ENCODE measurements at regions not wholly inside any gene's neighbourhood (a gene's known extent, or its start where the extent isn't known, plus 50 kb on each side); places are given as distances from the start of the nearest gene placed in this dataset.

GRCh38 chr7:17101207-17101696 lies 197.2 kb upstream of the AHR start:
- TF ChIP-seq CTCF (IDR thresholded peaks at IDR 0.05; ENCODE audit: control extremely low read depth, extremely low read depth, low read depth, missing control alignments): no peak
- ChIA-PET CTCF (no interaction called here), POLR2A (no interaction called here)
- DNase-seq (ENCODE audit: extremely low spot score): no peak

DNA sequence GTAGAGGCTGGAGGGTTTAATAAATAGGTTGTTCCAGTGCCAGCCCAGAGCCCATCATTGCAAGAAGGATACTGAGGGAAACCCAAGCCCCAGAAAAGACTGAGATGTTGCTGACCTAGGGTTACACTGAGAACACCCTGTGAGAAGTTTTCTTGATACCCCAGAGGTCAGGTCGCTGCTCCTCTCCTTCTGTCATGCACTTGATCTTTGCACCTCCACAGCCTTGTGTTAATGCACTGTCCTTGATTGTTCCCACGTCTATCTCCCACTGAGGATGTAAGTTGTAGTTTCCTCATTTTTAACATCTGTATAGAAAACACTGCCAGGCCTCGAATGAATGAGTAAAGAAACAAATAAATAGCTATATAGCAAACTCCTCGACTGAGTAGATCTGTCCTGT lies 195.3 kb upstream of the AHR start:
- ChIA-PET POLR2A (no interaction called here), CTCF (interaction anchor here (1.0 to 2.2 kb wide), 5 partner anchors 9 to 95 kb away, joined by 3 to 7 read pairs (median 3); no protein-coding TSS in a partner anchor)
- DNase-seq (ENCODE audit: extremely low spot score): no peak
- no peak for TF ChIP-seq CTCF (IDR thresholded peaks at IDR 0.05; ENCODE audit: control extremely low read depth, extremely low read depth, low read depth, missing control alignments)

- ChIA-PET POLR2A (no interaction called here), CTCF (interaction anchor here (1.0 to 2.2 kb wide), 5 partner anchors 15 to 95 kb away, joined by 3 to 7 read pairs (median 3); no protein-coding TSS in a partner anchor)
- DNase-seq (ENCODE audit: extremely low spot score): no peak
- no peak for TF ChIP-seq CTCF (IDR thresholded peaks at IDR 0.05; ENCODE audit: control extremely low read depth, extremely low read depth, low read depth, missing control alignments)
Measured at GRCh38 chr7:17103984-17104383, 194.5 kb upstream of the AHR start.

GRCh38 chr7:17104419-17104818 lies 194.0 kb upstream of the AHR start:
- POLR2A ChIA-PET: no interaction called here
- CTCF ChIA-PET: interaction anchor here (1.0 to 2.2 kb wide), 5 partner anchors 9 to 96 kb away, joined by 3 to 7 read pairs (median 4); no protein-coding TSS in a partner anchor
- no peak for TF ChIP-seq CTCF (IDR thresholded peaks at IDR 0.05; ENCODE audit: control extremely low read depth, extremely low read depth, low read depth, missing control alignments)
- DNase-seq (ENCODE audit: extremely low spot score): no peak

DNA sequence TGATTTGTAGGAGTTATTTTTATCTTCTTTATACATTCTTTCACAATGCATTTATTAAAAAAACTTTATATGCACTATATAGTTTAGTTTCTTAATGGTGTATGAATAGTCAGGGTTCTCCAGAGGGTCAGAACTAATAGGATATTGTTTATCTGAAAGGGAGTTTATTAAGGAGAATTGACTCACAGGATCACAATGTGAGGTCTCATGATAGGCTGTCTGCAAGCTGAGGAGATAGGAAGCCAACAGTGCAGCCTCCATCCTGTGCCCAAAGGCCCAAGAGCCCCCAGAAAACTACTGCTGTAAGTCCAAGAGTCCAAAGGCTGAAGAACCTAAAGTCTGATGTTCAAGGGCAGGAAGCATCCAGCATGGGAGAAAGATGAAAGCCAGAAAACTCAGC lies 192.8 kb upstream of the AHR start:
- DNase-seq (ENCODE audit: extremely low spot score): no peak
- POLR2A ChIA-PET: no interaction called here
- no peak for TF ChIP-seq CTCF (IDR thresholded peaks at IDR 0.05; ENCODE audit: control extremely low read depth, extremely low read depth, low read depth, missing control alignments)
- CTCF ChIA-PET: interaction anchor here (1.0 to 1.5 kb wide), 3 partner anchors 8 to 12 kb away, joined by 3 to 4 read pairs (median 3); no protein-coding TSS in a partner anchor

DNA sequence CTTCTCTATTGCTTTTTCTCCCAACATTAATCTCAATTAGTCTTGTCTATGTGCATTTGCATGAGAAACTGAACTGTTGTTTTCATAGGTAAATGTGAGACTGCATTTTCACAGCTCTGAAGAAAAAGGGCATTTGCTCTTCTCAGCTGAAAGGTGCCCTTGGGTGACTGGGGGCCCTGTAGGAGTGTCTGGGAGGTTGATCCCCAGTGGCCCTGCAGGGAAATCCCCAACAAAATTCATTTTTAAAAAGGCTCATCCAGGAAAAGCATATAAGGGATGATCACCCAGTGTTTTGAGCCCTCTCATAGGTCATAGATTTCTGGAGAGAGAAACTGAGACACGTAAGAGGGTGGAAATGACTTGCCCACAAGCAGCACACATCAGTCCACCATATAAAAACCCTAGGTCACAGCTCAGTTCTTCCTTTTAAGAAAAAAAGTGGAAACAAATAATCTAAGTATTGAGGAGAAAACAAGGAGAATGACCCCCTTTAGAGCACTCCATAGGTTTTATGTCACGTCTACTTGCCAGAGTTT lies 190.3 kb upstream of the AHR start:
- CTCF ChIA-PET: interaction anchor here (0.6 to 0.7 kb wide), 2 partner anchors 15 to 19 kb away, joined by 3 read pairs; no protein-coding TSS in a partner anchor
- no peak for DNase-seq (ENCODE audit: extremely low spot score)
- POLR2A ChIA-PET: no interaction called here
- no peak for TF ChIP-seq CTCF (IDR thresholded peaks at IDR 0.05; ENCODE audit: control extremely low read depth, extremely low read depth, low read depth, missing control alignments)
